Activated CD4-positive, alpha-beta memory T cell treated with anti-CD3 and anti-CD28 coated beads for 36 hours (primary cell): ENCODE measurements at regions not wholly inside any gene's neighbourhood (a gene's known extent, or its start where the extent isn't known, plus 50 kb on each side); places are given as distances from the start of the nearest gene placed in this dataset.

ENCODE experiments used
- CTCF ChIA-PET: fragments of 350-600 bp; sonication (Branson Sonifier 250); formaldehyde crosslinking; loops from one replicate; lab custom pipeline; 2021; ENCODE audit warnings: antibody characterized with exemption, inconsistent platforms; lab: Charles Lee
- POLR2A ChIA-PET: fragments of 350-600 bp; sonication (Branson Sonifier 250); formaldehyde crosslinking; loops from one replicate; lab custom pipeline; 2021; ENCODE audit warnings: antibody characterized with exemption; lab: Charles Lee
- DNase-seq: peaks from one replicate; pipeline ENCODE4 v3.0.0-alpha.2; 2020
- H3K27ac Mint-ChIP-seq: one replicate; pipeline ENCODE4 v1.8.0; 2021; ENCODE audit warnings: mixed read lengths
- H3K27me3 Mint-ChIP-seq: one replicate; pipeline ENCODE4 v1.8.0; 2021; ENCODE audit warnings: mixed read lengths
- H3K36me3 Mint-ChIP-seq: one replicate; pipeline ENCODE4 v1.8.0; 2021; ENCODE audit warnings: mixed read lengths
- H3K4me1 Mint-ChIP-seq: one replicate; pipeline ENCODE4 v1.8.0; 2021; ENCODE audit warnings: low read depth, mixed read lengths
- H3K4me3 Mint-ChIP-seq: one replicate; pipeline ENCODE4 v1.8.0; 2021; ENCODE audit warnings: mild to moderate bottlenecking, mixed read lengths
- H3K9me3 Mint-ChIP-seq: one replicate; pipeline ENCODE4 v1.8.0; 2021; ENCODE audit warnings: mixed read lengths
- intact Hi-C: fragments of 100-400 bp; cut with micrococcal nuclease; formaldehyde crosslinking; loops from one replicate; pipeline ENCODE4 v1.15.1; 2023

DNA sequence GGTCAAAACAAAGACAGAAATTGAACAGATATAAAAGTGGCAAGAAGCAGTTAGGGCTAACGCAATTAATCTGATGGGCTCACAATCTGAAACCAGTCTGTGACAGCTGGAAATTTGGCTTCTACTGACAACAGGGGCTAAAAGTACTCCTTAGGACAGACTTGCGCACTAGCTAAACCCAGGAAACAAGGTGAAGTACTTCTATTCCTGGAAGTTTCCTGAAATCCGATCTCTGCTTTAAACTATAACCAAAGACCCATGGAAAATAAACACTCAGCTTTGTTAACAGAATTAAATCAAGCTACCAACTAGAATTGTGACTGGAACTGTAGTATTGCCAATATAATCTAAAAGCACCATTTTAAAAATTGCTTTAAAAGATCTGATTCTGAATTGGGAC is 520.2 kb upstream of the ZWINT start:
- Mint-ChIP-seq H3K27ac (no peak overlapping the region), H3K9me3 (peaks cover 10% of the 10 kb centered on the region), H3K4me1 (no peaks in the 10 kb centered on the region), H3K4me3 (no peak overlapping the region), H3K27me3 (no peaks in the 10 kb centered on the region), H3K36me3 (no peaks in the 10 kb centered on the region)
- DNase-seq: no peak
- CTCF ChIA-PET: no interaction called here
- intact Hi-C loops: no loop called here
- POLR2A ChIA-PET: no interaction called here

DNA sequence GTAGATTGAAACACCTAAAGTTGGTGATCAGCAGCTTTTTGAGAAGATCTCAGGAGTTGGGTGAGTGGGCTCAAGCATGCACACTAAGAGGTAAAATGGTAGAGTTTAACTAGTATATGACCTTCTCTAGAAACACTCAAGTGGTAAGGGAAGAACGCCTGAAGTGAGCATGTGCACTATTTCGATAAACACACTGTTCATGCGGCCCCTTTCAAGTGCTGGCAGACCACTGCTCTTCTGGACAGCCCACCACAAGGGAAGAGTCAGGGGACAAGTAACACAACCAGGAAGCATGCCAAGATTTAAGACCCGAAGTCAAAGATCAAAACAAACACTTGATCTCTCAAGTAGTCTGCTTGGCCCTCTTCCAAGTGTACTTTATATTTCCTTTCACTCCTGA is 519.5 kb upstream of the ZWINT start:
- POLR2A ChIA-PET: no interaction called here

DNA sequence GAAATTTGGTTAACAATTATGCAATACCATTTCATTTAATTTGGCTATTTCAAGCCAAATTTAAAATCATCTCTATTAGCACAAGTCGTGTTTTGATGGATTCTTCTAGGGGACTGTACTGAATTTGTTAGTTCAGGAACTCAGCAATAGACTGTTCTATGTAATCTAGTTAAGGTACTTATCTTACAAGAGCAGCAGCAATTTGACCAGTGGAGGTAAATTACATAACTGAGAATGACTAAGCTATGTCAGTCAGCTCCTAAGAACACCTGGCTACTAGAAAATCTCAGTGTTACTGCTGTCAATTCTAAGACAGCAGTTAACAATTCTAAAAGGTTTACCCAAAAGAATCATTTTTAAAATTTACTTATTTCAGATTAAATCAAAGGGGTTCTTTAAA is 513.9 kb upstream of the ZWINT start:
- no peak overlapping the region for H3K4me3 Mint-ChIP-seq
- peaks cover 13% of the 10 kb centered on the region for H3K9me3 Mint-ChIP-seq
- POLR2A ChIA-PET: no interaction called here
- H3K27me3 Mint-ChIP-seq: no peaks in the 10 kb centered on the region
- intact Hi-C loops: no loop called here
- DNase-seq: no peak
- no peak overlapping the region for H3K27ac Mint-ChIP-seq
- H3K36me3 Mint-ChIP-seq: no peaks in the 10 kb centered on the region
- no peaks in the 10 kb centered on the region for H3K4me1 Mint-ChIP-seq
- CTCF ChIA-PET: no interaction called here

More for the DNA sequence above, 519.5 kb upstream of the ZWINT start:
- Mint-ChIP-seq H3K27ac (no peak overlapping the region), H3K4me3 (no peak overlapping the region), H3K4me1 (no peaks in the 10 kb centered on the region), H3K36me3 (no peaks in the 10 kb centered on the region), H3K27me3 (no peaks in the 10 kb centered on the region), H3K9me3 (peaks cover 10% of the 10 kb centered on the region)
- CTCF ChIA-PET: no interaction called here
- no peak for DNase-seq
- intact Hi-C loops: no loop called here

DNA sequence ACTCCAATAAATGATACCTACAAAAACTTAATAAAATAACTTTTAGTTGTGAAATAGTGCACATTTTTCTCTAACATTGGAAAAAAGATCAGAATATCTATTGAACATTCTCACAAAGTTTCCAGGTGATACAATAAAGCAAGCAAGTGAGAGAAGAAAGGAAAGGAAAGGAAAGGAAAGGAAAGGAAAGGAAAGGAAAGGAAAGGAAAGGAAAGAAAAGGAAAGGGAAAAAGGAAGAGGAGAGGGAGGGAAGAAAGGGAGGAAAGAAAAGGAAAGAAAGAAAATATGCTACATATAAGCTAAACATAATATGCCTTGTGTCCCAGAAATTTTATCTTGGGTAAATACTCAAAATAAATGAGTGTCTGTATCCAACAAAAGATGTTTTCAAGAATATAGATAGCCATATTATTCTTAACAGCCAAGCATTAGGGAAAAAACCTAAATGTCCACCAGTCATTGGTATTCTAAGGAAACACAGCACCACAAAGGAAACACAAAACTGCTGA is 510.2 kb upstream of the ZWINT start:
- H3K27me3 Mint-ChIP-seq: no peaks in the 10 kb centered on the region
- ChIA-PET POLR2A (no interaction called here), CTCF (no interaction called here)
- H3K9me3 Mint-ChIP-seq: peaks cover 17% of the 10 kb centered on the region
- H3K27ac Mint-ChIP-seq: no peak overlapping the region
- no peak overlapping the region for H3K4me3 Mint-ChIP-seq
- DNase-seq: no peak
- H3K36me3 Mint-ChIP-seq: no peaks in the 10 kb centered on the region
- H3K4me1 Mint-ChIP-seq: no peaks in the 10 kb centered on the region
- intact Hi-C loops: no loop called here

DNA sequence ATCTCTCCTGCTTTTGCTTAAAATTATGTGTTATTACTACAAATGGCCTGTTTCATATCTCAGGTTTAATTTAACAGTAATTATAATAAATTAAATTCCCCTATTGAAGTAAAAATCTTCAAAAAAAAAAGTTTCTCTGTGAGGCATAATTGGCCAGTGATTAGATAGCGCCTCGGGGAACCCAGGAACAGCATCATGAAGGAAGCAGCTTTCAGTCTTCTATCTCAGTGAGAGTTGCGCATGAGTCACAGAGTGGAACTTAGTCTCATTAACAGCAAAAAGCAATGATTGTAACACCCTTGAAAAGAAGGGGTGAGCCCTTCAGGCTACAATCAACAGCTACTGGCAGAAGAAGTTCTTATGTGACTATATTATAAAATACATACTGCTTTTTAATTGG is 506.2 kb upstream of the ZWINT start:
- Mint-ChIP-seq H3K36me3 (no peaks in the 10 kb centered on the region), H3K27me3 (no peaks in the 10 kb centered on the region), H3K4me1 (no peaks in the 10 kb centered on the region), H3K4me3 (no peak overlapping the region), H3K9me3 (peaks cover 15% of the 10 kb centered on the region), H3K27ac (no peak overlapping the region)
- intact Hi-C loops: no loop called here
- no peak for DNase-seq
- POLR2A ChIA-PET: no interaction called here
- CTCF ChIA-PET: no interaction called here

DNA sequence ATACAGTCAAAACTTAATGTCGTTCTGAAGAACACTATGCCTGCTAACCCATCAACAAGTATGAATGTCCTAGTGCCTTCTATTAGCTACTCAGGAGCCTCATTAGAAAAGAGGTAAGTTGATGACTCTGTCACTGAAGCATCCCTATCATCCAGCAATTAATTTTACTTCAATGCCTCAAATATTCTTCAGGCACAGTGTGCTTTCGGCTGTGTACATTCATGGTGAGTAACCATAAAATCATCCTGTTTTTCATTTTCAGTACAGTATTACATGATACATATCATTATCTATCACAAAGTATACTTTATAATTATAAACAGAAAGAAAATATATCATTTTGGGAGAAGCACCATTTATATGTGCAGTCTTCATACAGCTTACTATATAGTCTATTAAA is 495.5 kb upstream of the ZWINT start:
- Mint-ChIP-seq H3K4me1 (no peaks in the 10 kb centered on the region), H3K4me3 (no peak overlapping the region), H3K27ac (no peak overlapping the region), H3K27me3 (no peaks in the 10 kb centered on the region), H3K36me3 (no peaks in the 10 kb centered on the region), H3K9me3 (peaks cover 10% of the 10 kb centered on the region)
- intact Hi-C loops: no loop called here
- no peak for DNase-seq
- CTCF ChIA-PET: no interaction called here
- POLR2A ChIA-PET: no interaction called here

DNA sequence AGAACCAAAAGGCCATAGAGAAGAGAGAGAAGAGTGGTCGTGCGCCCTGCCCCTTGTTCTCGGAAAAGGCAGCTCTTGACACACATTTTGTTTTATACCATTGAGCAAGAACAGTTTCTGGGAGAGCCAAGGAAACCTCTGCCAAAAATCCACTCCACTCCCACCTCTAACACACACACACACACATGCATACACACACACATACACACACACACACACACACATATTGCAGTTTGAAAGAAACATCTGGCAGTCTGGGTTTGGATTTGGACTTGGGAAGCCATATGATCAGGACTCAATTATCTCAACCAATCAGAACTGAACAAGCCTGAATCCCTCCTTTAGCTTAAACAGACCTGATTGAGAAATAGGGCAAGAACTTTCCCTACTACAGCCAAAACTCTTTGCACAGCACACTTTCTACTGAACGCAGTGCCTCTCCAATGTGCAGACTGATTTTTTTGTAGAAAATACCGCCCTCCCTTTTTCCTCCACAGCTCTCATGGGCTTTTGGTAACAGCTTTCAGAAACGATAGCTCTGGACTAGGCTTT is 484.0 kb upstream of the ZWINT start:
- ChIA-PET POLR2A (no interaction called here), CTCF (no interaction called here)
- peaks cover 7% of the 10 kb centered on the region for H3K9me3 Mint-ChIP-seq
- H3K27me3 Mint-ChIP-seq: no peaks in the 10 kb centered on the region
- H3K36me3 Mint-ChIP-seq: no peaks in the 10 kb centered on the region
- H3K4me1 Mint-ChIP-seq: no peaks in the 10 kb centered on the region
- no peak for DNase-seq
- H3K27ac Mint-ChIP-seq: no peak overlapping the region
- no peak overlapping the region for H3K4me3 Mint-ChIP-seq
- intact Hi-C loops: no loop called here

DNA sequence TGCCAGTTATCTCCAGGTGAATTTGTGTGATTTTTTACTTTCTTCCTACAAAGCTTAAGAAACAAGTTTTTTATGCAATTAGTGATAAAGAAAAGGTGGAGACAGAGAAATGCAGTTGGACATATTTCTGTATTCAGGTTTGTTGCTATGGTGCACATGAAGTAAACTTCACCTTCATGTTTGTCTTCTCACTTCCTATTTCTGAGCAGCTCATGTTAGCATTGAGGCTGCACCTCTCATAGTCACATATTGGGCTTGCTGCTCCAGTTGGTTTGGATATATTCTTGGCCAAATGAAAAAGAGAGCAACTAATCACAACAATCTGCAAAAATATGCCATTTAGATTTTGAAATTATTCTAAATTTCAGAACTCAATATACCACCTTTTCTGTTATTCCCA is 475.6 kb upstream of the ZWINT start:
- intact Hi-C loops: no loop called here
- no peaks in the 10 kb centered on the region for H3K36me3 Mint-ChIP-seq
- H3K9me3 Mint-ChIP-seq: peaks cover 5% of the 10 kb centered on the region
- H3K27me3 Mint-ChIP-seq: no peaks in the 10 kb centered on the region
- no peak overlapping the region for H3K4me3 Mint-ChIP-seq
- H3K4me1 Mint-ChIP-seq: no peaks in the 10 kb centered on the region
- CTCF ChIA-PET: no interaction called here
- DNase-seq: no peak
- POLR2A ChIA-PET: no interaction called here
- no peak overlapping the region for H3K27ac Mint-ChIP-seq

DNA sequence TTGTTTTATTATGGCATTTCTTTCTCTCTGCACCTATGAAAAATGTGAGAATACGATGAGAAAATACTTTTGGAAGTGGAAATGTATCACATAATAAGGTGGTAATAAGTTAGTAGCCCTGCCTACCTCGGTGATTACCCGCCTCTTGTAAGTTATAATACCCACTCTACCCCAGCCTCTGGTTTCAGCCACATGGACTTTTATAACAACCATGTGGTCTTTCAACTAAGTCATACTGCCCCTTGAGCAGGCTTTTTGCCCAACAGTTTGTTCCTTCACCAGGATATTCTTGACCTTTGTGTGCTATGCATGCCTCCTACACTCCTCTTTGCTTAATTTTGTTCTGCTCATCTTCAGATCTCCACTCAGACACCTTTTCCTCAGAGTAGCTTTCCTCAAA is 470.6 kb upstream of the ZWINT start:
- ChIA-PET POLR2A (no interaction called here), CTCF (no interaction called here)
- intact Hi-C loops: no loop called here
- H3K4me3 Mint-ChIP-seq: no peak overlapping the region
- H3K4me1 Mint-ChIP-seq: no peaks in the 10 kb centered on the region
- no peak overlapping the region for H3K27ac Mint-ChIP-seq
- peaks cover 10% of the 10 kb centered on the region for H3K9me3 Mint-ChIP-seq
- no peaks in the 10 kb centered on the region for H3K36me3 Mint-ChIP-seq
- DNase-seq: no peak
- H3K27me3 Mint-ChIP-seq: no peaks in the 10 kb centered on the region

DNA sequence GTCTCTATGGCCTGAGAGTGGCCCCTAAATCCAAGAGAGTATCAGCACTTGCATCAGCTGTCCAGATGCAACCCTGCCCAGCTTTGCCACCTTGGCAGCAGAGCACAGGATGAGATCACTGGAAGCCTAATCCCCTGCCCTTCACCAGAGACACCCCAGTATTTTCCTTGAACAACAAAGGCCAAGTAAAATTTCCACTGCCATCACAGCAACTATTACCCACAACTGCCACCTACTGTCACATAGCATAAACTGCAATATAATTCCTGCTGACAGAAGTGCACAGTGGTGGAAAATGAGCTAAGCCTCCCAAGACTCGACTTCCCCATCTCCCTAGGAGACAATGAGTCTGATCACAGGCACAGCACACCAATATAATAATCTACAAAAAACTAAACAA is 462.8 kb upstream of the ZWINT start:
- H3K4me1 Mint-ChIP-seq: no peaks in the 10 kb centered on the region
- intact Hi-C loops: no loop called here
- CTCF ChIA-PET: no interaction called here
- no peak overlapping the region for H3K27ac Mint-ChIP-seq
- POLR2A ChIA-PET: no interaction called here
- DNase-seq: no peak
- peaks cover 39% of the 10 kb centered on the region for H3K9me3 Mint-ChIP-seq
- H3K36me3 Mint-ChIP-seq: no peaks in the 10 kb centered on the region
- H3K4me3 Mint-ChIP-seq: no peak overlapping the region
- H3K27me3 Mint-ChIP-seq: no peaks in the 10 kb centered on the region

DNA sequence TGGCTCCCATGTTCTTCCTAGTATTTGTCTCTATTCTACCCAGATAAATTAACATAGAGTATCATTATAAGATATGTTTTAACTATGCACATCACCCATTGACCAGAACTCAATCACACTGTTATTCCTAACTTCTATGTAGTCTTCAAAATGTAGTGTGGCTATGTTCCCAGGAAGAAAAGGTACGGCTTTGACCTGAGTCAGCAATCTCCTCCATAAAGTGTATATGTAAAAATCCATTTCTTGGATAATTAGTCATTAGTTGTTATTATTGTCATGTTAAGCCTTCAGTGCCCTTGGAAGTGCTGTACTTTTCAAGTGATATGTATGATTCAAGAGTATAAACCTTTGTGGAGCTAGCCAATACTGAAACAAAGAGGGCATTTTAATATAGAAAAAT is 444.0 kb upstream of the ZWINT start:
- no peaks in the 10 kb centered on the region for H3K36me3 Mint-ChIP-seq
- intact Hi-C loops: no loop called here
- CTCF ChIA-PET: no interaction called here
- no peak overlapping the region for H3K27ac Mint-ChIP-seq
- H3K4me1 Mint-ChIP-seq: no peaks in the 10 kb centered on the region
- POLR2A ChIA-PET: no interaction called here
- H3K27me3 Mint-ChIP-seq: no peaks in the 10 kb centered on the region
- no peak for DNase-seq
- H3K9me3 Mint-ChIP-seq: peaks cover 33% of the 10 kb centered on the region
- no peak overlapping the region for H3K4me3 Mint-ChIP-seq

DNA sequence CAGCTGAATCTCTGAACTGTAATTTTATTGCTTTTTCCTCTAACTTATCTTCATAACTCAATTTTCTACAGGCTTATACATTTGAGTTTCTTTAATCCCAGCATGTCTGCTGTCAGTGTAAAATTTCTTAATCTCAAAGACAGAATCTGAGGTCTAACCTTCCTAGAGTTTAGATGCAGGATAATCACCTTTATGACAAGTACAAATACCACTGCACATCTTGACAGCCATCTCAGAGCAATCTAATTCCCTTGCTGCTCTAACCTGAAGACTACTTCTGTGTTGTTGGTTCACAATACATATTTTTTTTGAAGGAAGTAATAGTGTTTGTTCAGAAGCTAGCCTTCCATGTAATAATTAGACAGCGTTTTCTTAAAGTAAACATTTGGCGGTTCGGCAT is 424.2 kb upstream of the ZWINT start:
- Mint-ChIP-seq H3K27ac (no peak overlapping the region), H3K9me3 (peaks cover 3% of the 10 kb centered on the region), H3K4me1 (no peaks in the 10 kb centered on the region), H3K4me3 (no peak overlapping the region), H3K36me3 (no peaks in the 10 kb centered on the region), H3K27me3 (no peaks in the 10 kb centered on the region)
- no peak for DNase-seq
- intact Hi-C loops: no loop called here
- CTCF ChIA-PET: no interaction called here
- POLR2A ChIA-PET: no interaction called here

DNA sequence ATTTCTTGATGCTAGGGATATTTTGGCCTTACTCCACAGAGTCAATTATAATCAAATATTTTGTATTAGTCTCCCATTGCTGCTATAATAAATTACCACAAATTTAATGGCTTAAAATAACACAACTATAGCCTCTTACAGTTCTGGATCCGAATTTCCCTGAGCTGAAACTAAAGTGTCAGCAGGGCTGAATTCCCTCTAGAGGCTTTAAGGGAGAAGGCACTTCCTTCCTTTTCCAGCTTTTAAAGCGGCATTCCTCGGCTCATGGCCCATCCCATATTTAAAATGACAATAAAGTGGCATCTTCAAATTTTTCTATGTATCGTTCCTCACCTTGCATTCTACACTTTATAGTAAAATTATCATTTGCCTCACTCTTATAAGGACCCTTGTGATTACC is 421.4 kb upstream of the ZWINT start:
- Mint-ChIP-seq H3K4me1 (no peaks in the 10 kb centered on the region), H3K27ac (no peak overlapping the region), H3K27me3 (no peaks in the 10 kb centered on the region), H3K36me3 (no peaks in the 10 kb centered on the region), H3K4me3 (no peak overlapping the region), H3K9me3 (peaks cover 17% of the 10 kb centered on the region)
- ChIA-PET CTCF (no interaction called here), POLR2A (no interaction called here)
- intact Hi-C loops: no loop called here
- DNase-seq: no peak
